ENCODE measurements at regions not wholly inside any gene's neighbourhood (a gene's known extent, or its start where the extent isn't known, plus 50 kb on each side); places are given as distances from the start of the nearest gene placed in this dataset.

GRCh38 chr15:46917721-46918252 is 799.5 kb upstream of the SEMA6D start:
- TF ChIP-seq USF1 (CRISPR knock-in tag; IDR thresholded peaks at IDR 0.05) (no peak), CTCF (IDR thresholded peaks at IDR 0.05) (no peak), JUN (CRISPR knock-in tag; IDR thresholded peaks at IDR 0.05) (no peak), TCF7 (CRISPR knock-in tag; IDR thresholded peaks at IDR 0.05; ENCODE audit: low read depth) (no peak), ZNF512 (CRISPR knock-in tag; IDR thresholded peaks at IDR 0.05; ENCODE audit: borderline replicate concordance) (no peak), SMAD4 (CRISPR knock-in tag; IDR thresholded peaks at IDR 0.05) (no peak), IRF1 (CRISPR knock-in tag; IDR thresholded peaks at IDR 0.05) (no peak), USF2 (CRISPR knock-in tag; IDR thresholded peaks at IDR 0.05) (no peak)

Measured in WTC11 (cell line).